ENCODE measurements at regions not wholly inside any gene's neighbourhood (a gene's known extent, or its start where the extent isn't known, plus 50 kb on each side); places are given as distances from the start of the nearest gene placed in this dataset.

DNA sequence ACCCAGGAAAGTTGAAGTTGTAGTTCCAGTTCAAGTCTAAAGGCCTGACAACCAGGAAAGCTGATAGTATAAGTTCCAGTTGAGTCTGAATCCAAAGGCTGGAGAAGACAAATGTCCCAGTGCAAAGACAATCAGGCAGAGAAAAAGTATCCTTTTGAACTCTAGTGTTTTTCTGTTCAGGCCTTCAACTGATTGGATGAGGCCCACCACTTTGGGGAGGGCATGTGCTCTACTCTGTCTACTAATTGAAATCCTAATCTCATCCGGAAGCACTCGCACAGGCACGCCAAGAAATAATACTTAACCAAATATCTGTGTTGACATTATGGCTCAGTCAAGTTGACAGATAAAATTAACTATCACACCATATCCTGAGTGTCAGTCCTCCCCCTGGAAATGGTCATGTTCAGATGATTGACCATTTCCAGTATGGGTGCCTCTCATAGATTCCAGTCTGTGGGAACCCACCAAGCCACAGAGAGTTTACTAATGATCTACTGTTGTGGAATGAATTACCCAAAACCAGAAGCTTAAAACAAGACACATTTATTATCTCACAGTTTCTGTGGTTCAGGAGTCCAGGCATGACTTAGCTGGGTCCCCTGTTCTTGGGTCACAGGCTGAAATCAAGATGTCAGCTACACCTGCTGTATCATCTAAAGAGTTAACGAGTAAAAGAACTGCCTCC, 296.3 kb upstream of the ZP4 start:
- H3K36me3 ChIP-seq (ENCODE audit: insufficient read depth, low read length) = no peaks in the 10 kb centered on the region
- no peak overlapping the region for H2AFZ ChIP-seq (ENCODE audit: low read depth, low read length)
- no peaks in the 10 kb centered on the region for H4K20me1 ChIP-seq (ENCODE audit: insufficient read depth)

DNA sequence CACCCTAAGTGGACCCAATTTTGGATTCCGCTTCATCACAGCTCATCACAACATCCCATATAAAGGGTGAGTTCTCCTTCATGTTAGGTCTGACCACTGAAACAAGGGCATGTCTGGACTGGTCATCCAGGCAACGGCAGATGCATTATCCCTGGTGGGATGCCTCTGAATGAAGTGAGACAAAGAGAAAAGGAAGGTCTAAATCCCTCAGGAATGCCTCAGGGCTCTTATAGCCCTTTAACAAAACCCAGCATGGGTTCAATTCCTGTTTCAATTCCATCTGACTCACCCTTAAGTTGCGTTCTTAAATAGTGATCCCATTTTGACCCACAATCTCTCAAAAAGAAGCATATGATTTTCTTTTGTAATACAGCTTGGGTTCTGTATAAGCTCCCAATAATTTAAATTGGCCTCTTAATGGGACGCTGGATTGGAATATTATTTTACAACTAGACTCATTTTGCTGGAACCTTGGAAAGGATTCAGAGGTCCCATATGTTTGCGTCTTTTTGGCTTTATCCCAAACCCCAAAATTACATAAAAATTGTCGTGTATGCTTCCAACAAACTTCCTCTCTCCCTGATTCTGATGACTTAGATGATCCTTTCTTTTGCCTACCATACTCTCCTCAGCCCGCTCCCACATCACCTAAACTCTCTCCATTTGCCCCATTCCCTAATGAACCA, 287.4 kb upstream of the ZP4 start:
- Histone ChIP-seq H3K36me3 (ENCODE audit: insufficient read depth, low read length) (no peaks in the 10 kb centered on the region), H3K27me3 (ENCODE audit: insufficient read depth, low read depth, low read length) (no peaks in the 10 kb centered on the region), H3K27ac (ENCODE audit: low read length) (no peak overlapping the region), H3K79me2 (replicated peaks; ENCODE audit: insufficient read depth, low read length) (no peaks in the 10 kb centered on the region), H2AFZ (ENCODE audit: low read depth, low read length) (no peak overlapping the region), H3K4me3 (ENCODE audit: low read length) (no peak overlapping the region), H3K9me3 (ENCODE audit: low read length) (no peaks in the 10 kb centered on the region), H3K9ac (ENCODE audit: low read length) (no peak overlapping the region), H3F3A (ENCODE audit: insufficient read depth, low read length, poor library complexity, severe bottlenecking) (no peaks in the 10 kb centered on the region), H3K9me2 (ENCODE audit: insufficient read depth, low read length) (no peaks in the 10 kb centered on the region), H4K20me1 (ENCODE audit: insufficient read depth) (no peaks in the 10 kb centered on the region), H3K4me2 (ENCODE audit: low read length) (no peak overlapping the region)
- TF ChIP-seq EP300 (conservative IDR thresholded peaks at IDR 0.05; ENCODE audit: poor library complexity, severe bottlenecking) (no peak), RAD21 (conservative IDR thresholded peaks at IDR 0.05) (no peak), SMC3 (conservative IDR thresholded peaks at IDR 0.05; ENCODE audit: poor library complexity) (no peak), POLR2AphosphoS5 (IDR thresholded peaks at IDR 0.05) (no peak), EZH2 (IDR thresholded peaks at IDR 0.05; ENCODE audit: borderline replicate concordance, insufficient read depth, low read length, poor library complexity, severe bottlenecking) (no peak), MXI1 (conservative IDR thresholded peaks at IDR 0.05; ENCODE audit: poor library complexity, severe bottlenecking) (no peak)
- TF ChIP-seq, protein P1, sequence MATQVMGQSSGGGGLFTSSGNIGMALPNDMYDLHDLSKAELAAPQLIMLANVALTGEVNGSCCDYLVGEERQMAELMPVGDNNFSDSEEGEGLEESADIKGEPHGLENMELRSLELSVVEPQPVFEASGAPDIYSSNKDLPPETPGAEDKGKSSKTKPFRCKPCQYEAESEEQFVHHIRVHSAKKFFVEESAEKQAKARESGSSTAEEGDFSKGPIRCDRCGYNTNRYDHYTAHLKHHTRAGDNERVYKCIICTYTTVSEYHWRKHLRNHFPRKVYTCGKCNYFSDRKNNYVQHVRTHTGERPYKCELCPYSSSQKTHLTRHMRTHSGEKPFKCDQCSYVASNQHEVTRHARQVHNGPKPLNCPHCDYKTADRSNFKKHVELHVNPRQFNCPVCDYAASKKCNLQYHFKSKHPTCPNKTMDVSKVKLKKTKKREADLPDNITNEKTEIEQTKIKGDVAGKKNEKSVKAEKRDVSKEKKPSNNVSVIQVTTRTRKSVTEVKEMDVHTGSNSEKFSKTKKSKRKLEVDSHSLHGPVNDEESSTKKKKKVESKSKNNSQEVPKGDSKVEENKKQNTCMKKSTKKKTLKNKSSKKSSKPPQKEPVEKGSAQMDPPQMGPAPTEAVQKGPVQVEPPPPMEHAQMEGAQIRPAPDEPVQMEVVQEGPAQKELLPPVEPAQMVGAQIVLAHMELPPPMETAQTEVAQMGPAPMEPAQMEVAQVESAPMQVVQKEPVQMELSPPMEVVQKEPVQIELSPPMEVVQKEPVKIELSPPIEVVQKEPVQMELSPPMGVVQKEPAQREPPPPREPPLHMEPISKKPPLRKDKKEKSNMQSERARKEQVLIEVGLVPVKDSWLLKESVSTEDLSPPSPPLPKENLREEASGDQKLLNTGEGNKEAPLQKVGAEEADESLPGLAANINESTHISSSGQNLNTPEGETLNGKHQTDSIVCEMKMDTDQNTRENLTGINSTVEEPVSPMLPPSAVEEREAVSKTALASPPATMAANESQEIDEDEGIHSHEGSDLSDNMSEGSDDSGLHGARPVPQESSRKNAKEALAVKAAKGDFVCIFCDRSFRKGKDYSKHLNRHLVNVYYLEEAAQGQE (IDR thresholded peaks at IDR 0.05; ENCODE audit: borderline replicate concordance) = no peak
- TF ChIP-seq, protein P2, sequence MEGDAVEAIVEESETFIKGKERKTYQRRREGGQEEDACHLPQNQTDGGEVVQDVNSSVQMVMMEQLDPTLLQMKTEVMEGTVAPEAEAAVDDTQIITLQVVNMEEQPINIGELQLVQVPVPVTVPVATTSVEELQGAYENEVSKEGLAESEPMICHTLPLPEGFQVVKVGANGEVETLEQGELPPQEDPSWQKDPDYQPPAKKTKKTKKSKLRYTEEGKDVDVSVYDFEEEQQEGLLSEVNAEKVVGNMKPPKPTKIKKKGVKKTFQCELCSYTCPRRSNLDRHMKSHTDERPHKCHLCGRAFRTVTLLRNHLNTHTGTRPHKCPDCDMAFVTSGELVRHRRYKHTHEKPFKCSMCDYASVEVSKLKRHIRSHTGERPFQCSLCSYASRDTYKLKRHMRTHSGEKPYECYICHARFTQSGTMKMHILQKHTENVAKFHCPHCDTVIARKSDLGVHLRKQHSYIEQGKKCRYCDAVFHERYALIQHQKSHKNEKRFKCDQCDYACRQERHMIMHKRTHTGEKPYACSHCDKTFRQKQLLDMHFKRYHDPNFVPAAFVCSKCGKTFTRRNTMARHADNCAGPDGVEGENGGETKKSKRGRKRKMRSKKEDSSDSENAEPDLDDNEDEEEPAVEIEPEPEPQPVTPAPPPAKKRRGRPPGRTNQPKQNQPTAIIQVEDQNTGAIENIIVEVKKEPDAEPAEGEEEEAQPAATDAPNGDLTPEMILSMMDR (IDR thresholded peaks at IDR 0.05; ENCODE audit: poor library complexity, severe bottlenecking) = no peak

More for the DNA sequence above, 296.3 kb upstream of the ZP4 start:
- H3K9me3 ChIP-seq (ENCODE audit: low read length) = no peaks in the 10 kb centered on the region
- no peak for TF ChIP-seq TAF1 (IDR thresholded peaks at IDR 0.05; ENCODE audit: low read depth)
- TF ChIP-seq POLR2AphosphoS5 (IDR thresholded peaks at IDR 0.05) = no peak
- no peak for TF ChIP-seq MXI1 (conservative IDR thresholded peaks at IDR 0.05; ENCODE audit: poor library complexity, severe bottlenecking)
- no peak for TF ChIP-seq EP300 (conservative IDR thresholded peaks at IDR 0.05; ENCODE audit: poor library complexity, severe bottlenecking)
- TF ChIP-seq, protein P2 (IDR thresholded peaks at IDR 0.05; ENCODE audit: poor library complexity, severe bottlenecking) = no peak
- TF ChIP-seq SMC3 (conservative IDR thresholded peaks at IDR 0.05; ENCODE audit: poor library complexity) = no peak
- TF ChIP-seq EZH2 (IDR thresholded peaks at IDR 0.05; ENCODE audit: borderline replicate concordance, insufficient read depth, low read length, poor library complexity, severe bottlenecking) = no peak
- TF ChIP-seq, protein P1 (IDR thresholded peaks at IDR 0.05; ENCODE audit: borderline replicate concordance) = no peak
- no peak for TF ChIP-seq RAD21 (conservative IDR thresholded peaks at IDR 0.05)
- no peak overlapping the region for H3K27ac ChIP-seq (ENCODE audit: low read length)
- H3K27me3 ChIP-seq (ENCODE audit: insufficient read depth, low read depth, low read length) = no peaks in the 10 kb centered on the region
- no peak overlapping the region for H3K4me3 ChIP-seq (ENCODE audit: low read length)
- no peak overlapping the region for H3K4me2 ChIP-seq (ENCODE audit: low read length)
- H3K9me2 ChIP-seq (ENCODE audit: insufficient read depth, low read length) = no peaks in the 10 kb centered on the region
- no peaks in the 10 kb centered on the region for H3K79me2 ChIP-seq (replicated peaks; ENCODE audit: insufficient read depth, low read length)
- H3F3A ChIP-seq (ENCODE audit: insufficient read depth, low read length, poor library complexity, severe bottlenecking) = no peaks in the 10 kb centered on the region
- H3K9ac ChIP-seq (ENCODE audit: low read length) = no peak overlapping the region

Data from neural cell (in vitro differentiated cells).